Endothelial cell of umbilical vein (primary cell): ENCODE measurements at regions not wholly inside any gene's neighbourhood (a gene's known extent, or its start where the extent isn't known, plus 50 kb on each side); places are given as distances from the start of the nearest gene placed in this dataset.

ENCODE experiments used
- BruUV-seq: library from RNA; stranded (reverse); fragments of 400-500 nt; replicated peaks from 2 replicates; lab custom pipeline; 2021; lab: Mats Ljungman, UMichigan
- CTCF ChIA-PET: fragments of 300-600, 350-600 bp; sonication (Branson Sonifier 250); formaldehyde crosslinking; loops from one replicate; lab custom pipeline; 2021; ENCODE audit warnings: antibody characterized with exemption, inconsistent platforms; lab: Charles Lee
- POLR2A ChIA-PET: fragments of 300-600, 350-600 bp; sonication (Branson Sonifier 250); formaldehyde crosslinking; loops from one replicate; lab custom pipeline; 2021; ENCODE audit warnings: antibody characterized with exemption, inconsistent platforms; lab: Charles Lee
- DNase-seq: peaks from one replicate; pipeline ENCODE4 v3.0.0-alpha.2; 2011; ENCODE audit warnings: low read depth, low spot score
- FAIRE-seq: peaks from 2 replicates; lab custom pipeline; 2011; peaks lifted over from hg19 to GRCh38; lab: Jason Lieb, UNC
- H2AFZ ChIP-seq: 2 replicates; pipeline ENCODE4 v1.6.0; 2012; ENCODE audit warnings: low read depth, low read length, control low read depth, inconsistent platforms
- H3K27ac ChIP-seq: 2 replicates; pipeline ENCODE4 v1.5.1; 2011; ENCODE audit warnings: low read depth, mild to moderate bottlenecking, control low read depth, low read length, moderate library complexity; ENCODE audit not compliant: insufficient read depth
- H3K27me3 ChIP-seq, 2 experiments: 2 replicates each; pipeline versions ENCODE4 v1.6.0 to v1.6.1; 2011; ENCODE audit warnings: low read length in 2 of 2, mixed read lengths in 1 of 2; ENCODE audit not compliant: control insufficient read depth in 2 of 2, insufficient read depth in 2 of 2
- H3K36me3 ChIP-seq, 2 experiments: 2 replicates in 1 of 2; 3 replicates in 1 of 2; pipeline ENCODE4 v1.5.1; 2011; ENCODE audit warnings: low read length in 2 of 2, mild to moderate bottlenecking in 1 of 2, moderate library complexity in 1 of 2; ENCODE audit not compliant: control insufficient read depth in 2 of 2, insufficient read depth in 2 of 2; ENCODE audit errors: extremely low read depth in 1 of 2
- H3K4me1 ChIP-seq: 3 replicates; pipeline ENCODE4 v1.5.1; 2011; ENCODE audit warnings: mild to moderate bottlenecking, low read length; ENCODE audit not compliant: control insufficient read depth, insufficient read depth; ENCODE audit errors: extremely low read depth
- H3K4me2 ChIP-seq: 2 replicates; pipeline ENCODE4 v1.6.1; 2011; ENCODE audit warnings: low read length, control low read depth, mixed read lengths; ENCODE audit not compliant: insufficient read depth
- H3K4me3 ChIP-seq, 3 experiments: fragments of 200-600 bp in 1 of 3; sonication (generic), shearing (Covaris generic) in 1 of 3; replicated peaks in 1 of 3; 2 replicates each; pipeline ENCODE4 v1.5.1; 2011 to 2016; ENCODE audit warnings: control low read depth in 3 of 3, low read length in 3 of 3, mild to moderate bottlenecking in 2 of 3, inconsistent platforms in 1 of 3, low read depth in 1 of 3, moderate library complexity in 1 of 3; ENCODE audit not compliant: insufficient read depth in 1 of 3
- H3K79me2 ChIP-seq: 2 replicates; pipeline ENCODE4 v1.6.0; 2012; ENCODE audit warnings: low read length, inconsistent platforms; ENCODE audit not compliant: control insufficient read depth, insufficient read depth
- H3K9ac ChIP-seq: replicated peaks from 2 replicates; pipeline ENCODE3; 2011; ENCODE audit warnings: low read length, control low read depth; ENCODE audit not compliant: insufficient read depth; ENCODE audit errors: extremely low read depth
- H3K9me1 ChIP-seq: replicated peaks from 3 replicates; pipeline ENCODE4 v1.6.0; 2011; ENCODE audit warnings: mild to moderate bottlenecking, low read length; ENCODE audit not compliant: control insufficient read depth, insufficient read depth; ENCODE audit errors: extremely low read depth
- H3K9me3 ChIP-seq: replicated peaks from 2 replicates; pipeline ENCODE4 v1.5.1; 2012; ENCODE audit warnings: low read length, inconsistent platforms; ENCODE audit not compliant: control insufficient read depth, insufficient read depth
- H4K20me1 ChIP-seq: replicated peaks from 2 replicates; pipeline ENCODE3; 2011; ENCODE audit warnings: mild to moderate bottlenecking, low read length; ENCODE audit not compliant: control insufficient read depth, insufficient read depth; ENCODE audit errors: extremely low read depth
- EZH2 ChIP-seq: IDR thresholded peaks from 2 replicates; pipeline ENCODE4 v1.6.1; 2012; ENCODE audit warnings: borderline replicate concordance, low read depth, mild to moderate bottlenecking, moderate library complexity, low read length, inconsistent platforms; ENCODE audit not compliant: severe bottlenecking
- FOS ChIP-seq: IDR thresholded peaks from 2 replicates; pipeline ENCODE4 v1.6.1; 2011; ENCODE audit warnings: mild to moderate bottlenecking, low read length, moderate library complexity, borderline replicate concordance; ENCODE audit not compliant: insufficient read depth
- GATA2 ChIP-seq: IDR thresholded peaks from 2 replicates; pipeline ENCODE4 v1.7.0; 2011; ENCODE audit warnings: low read depth, mild to moderate bottlenecking, moderate library complexity, mixed read lengths, low read length; ENCODE audit not compliant: insufficient read length, insufficient read depth
- JUN ChIP-seq: IDR thresholded peaks from 2 replicates; pipeline ENCODE4 v1.6.1; 2011; ENCODE audit warnings: borderline replicate concordance, low read depth; ENCODE audit not compliant: insufficient read length, insufficient read depth
- MAX ChIP-seq: IDR thresholded peaks from 2 replicates; pipeline ENCODE4 v1.6.1; 2011; ENCODE audit not compliant: insufficient read depth, insufficient read length
- MYC ChIP-seq: IDR thresholded peaks from one replicate; pipeline ENCODE4 v1.6.1; 2011; ENCODE audit warnings: mild to moderate bottlenecking, low read depth, low read length
- POLR2A ChIP-seq: IDR thresholded peaks from 2 replicates; pipeline ENCODE4 v1.6.1; 2012; ENCODE audit warnings: low read depth, mild to moderate bottlenecking, control low read depth, low read length
- POLR2AphosphoS5 ChIP-seq: IDR thresholded peaks from 2 replicates; pipeline ENCODE4 v1.6.1; 2012; ENCODE audit warnings: low read depth, mild to moderate bottlenecking, control low read depth, low read length, moderate library complexity; ENCODE audit not compliant: insufficient read depth
- dilution Hi-C: fragments of 300-500 bp; cut with MboI; formaldehyde crosslinking; loops from one replicate; pipeline ENCODE4 v1.15.0; 2019; ENCODE audit warnings: low sequenced_read_pairs; ENCODE audit not compliant: extremely low pct_ligation_motif_present
- intact Hi-C: fragments of 100-400 bp; cut with micrococcal nuclease; formaldehyde crosslinking; loops from one replicate; pipeline ENCODE4 v1.10.0; 2022
- TF ChIP-seq, protein P1 (sequence below), 2 donors: IDR thresholded peaks; 1 replicate in 1 of 2; 2 replicates in 1 of 2; pipeline ENCODE4 v1.5.1; 2011; ENCODE audit warnings: low read length in 2 of 2, mild to moderate bottlenecking in 2 of 2, moderate library complexity in 2 of 2, control low read depth in 1 of 2, inconsistent platforms in 1 of 2, low read depth in 1 of 2; ENCODE audit not compliant: insufficient read depth in 1 of 2; ENCODE audit errors: extremely low read depth in 1 of 2

DNA sequence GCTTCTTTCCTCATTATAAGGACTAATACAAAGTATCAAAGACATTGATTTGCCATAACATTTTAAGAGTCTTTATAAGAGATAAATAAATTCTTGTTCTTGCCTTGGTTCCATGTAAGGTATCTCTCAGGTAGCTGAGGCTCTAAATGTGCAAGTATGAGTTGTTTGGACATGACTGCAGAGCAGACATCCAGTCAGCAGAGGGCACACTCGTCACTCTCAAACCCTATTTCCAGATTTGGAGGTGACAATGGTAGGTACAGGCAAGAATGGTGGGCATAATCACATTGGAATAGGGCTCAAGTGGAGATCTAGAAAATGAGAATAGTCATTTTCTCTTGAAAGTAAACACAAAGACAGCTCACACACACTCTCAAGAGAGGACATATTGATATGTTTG lies 133.3 kb upstream of the ZIC3 start:
- H3K9me3 ChIP-seq, result no peaks in the 10 kb centered on the region
- H3K4me1 ChIP-seq, result no peaks in the 10 kb centered on the region
- ChIA-PET POLR2A (no interaction called here), CTCF (no interaction called here)
- FAIRE-seq (no peak), DNase-seq (no peak)
- no peak overlapping the region for H3K27ac ChIP-seq
- H3K9ac ChIP-seq, result no peak overlapping the region
- dilution Hi-C loops, result no loop called here
- H3K9me1 ChIP-seq, result no peaks in the 10 kb centered on the region
- H3K79me2 ChIP-seq, result no peaks in the 10 kb centered on the region
- intact Hi-C loops, result no loop called here
- H2AFZ ChIP-seq, result no peak overlapping the region
- peaks cover 11 to 17% of the 10 kb centered on the region in 2 experiments for H3K27me3 ChIP-seq
- no peak overlapping the region for H3K4me3 ChIP-seq
- no peak overlapping the region for H3K4me2 ChIP-seq
- no peaks in the 10 kb centered on the region for H4K20me1 ChIP-seq
- BruUV-seq, result no TSS peak
- H3K36me3 ChIP-seq, result no peaks in the 10 kb centered on the region
- no peak for TF ChIP-seq POLR2A
- no peak for TF ChIP-seq GATA2
- TF ChIP-seq MYC, result no peak
- TF ChIP-seq, protein P1, sequence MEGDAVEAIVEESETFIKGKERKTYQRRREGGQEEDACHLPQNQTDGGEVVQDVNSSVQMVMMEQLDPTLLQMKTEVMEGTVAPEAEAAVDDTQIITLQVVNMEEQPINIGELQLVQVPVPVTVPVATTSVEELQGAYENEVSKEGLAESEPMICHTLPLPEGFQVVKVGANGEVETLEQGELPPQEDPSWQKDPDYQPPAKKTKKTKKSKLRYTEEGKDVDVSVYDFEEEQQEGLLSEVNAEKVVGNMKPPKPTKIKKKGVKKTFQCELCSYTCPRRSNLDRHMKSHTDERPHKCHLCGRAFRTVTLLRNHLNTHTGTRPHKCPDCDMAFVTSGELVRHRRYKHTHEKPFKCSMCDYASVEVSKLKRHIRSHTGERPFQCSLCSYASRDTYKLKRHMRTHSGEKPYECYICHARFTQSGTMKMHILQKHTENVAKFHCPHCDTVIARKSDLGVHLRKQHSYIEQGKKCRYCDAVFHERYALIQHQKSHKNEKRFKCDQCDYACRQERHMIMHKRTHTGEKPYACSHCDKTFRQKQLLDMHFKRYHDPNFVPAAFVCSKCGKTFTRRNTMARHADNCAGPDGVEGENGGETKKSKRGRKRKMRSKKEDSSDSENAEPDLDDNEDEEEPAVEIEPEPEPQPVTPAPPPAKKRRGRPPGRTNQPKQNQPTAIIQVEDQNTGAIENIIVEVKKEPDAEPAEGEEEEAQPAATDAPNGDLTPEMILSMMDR (IDR thresholded peaks at IDR 0.05; ENCODE audit: extremely low read depth in 1 of 2, insufficient read depth in 1 of 2, low read depth in 1 of 2, low read length in 2 of 2), result no peak
- no peak for TF ChIP-seq JUN
- no peak for TF ChIP-seq FOS
- no peak for TF ChIP-seq EZH2
- TF ChIP-seq POLR2AphosphoS5, result no peak
- TF ChIP-seq MAX, result no peak
